GM21515 (cell line): ENCODE measurements at regions not wholly inside any gene's neighbourhood (a gene's known extent, or its start where the extent isn't known, plus 50 kb on each side); places are given as distances from the start of the nearest gene placed in this dataset.
"Not testable (repeated sequence)": the region's sequence is repeated elsewhere in the genome, so short reads cannot be mapped to it uniquely, and the experiment has no call there.

ENCODE experiments used
- ATAC-seq: cut with Tn5 transposase; IDR thresholded peaks from one replicate; pipeline ENCODE4 v1.9.1; 2021; ENCODE audit not compliant: unreplicated experiment

DNA sequence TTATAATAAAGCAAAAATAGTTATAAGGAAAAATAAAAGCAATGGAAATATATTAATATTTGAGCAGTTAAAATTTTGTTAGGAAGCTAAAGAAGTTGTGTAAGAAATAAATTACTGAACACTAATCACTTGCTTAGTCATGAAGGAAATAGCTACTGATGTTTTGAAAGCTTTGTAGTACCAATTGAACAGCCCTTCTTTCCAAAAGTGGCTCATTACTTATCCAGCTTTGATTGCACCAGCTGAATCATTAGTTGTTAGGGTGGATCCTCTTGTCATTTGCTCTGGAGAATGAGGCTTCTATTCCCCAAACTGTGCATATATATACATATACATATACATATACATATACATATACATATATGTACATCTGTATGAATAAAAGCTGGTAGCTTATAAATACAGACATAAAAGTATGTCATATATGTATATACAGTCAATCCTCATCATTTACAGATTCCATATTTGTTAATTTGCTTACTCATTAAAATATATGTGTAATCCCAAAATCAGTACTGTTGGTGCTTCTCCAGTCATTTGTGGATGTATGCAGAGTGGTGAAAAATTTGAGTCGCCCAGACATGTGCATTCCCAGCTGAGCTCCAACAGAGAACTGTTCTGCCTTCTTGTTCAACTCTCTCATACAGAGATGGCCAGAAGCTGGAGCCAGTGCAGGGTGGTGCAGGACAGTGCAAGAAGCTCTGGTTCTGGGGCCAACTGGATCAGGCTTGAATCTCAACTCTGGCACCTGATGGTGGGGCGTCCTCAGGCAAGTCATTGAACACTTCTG is 214.1 kb downstream of the RPAP3 start:
- ATAC-seq, result no peak

DNA sequence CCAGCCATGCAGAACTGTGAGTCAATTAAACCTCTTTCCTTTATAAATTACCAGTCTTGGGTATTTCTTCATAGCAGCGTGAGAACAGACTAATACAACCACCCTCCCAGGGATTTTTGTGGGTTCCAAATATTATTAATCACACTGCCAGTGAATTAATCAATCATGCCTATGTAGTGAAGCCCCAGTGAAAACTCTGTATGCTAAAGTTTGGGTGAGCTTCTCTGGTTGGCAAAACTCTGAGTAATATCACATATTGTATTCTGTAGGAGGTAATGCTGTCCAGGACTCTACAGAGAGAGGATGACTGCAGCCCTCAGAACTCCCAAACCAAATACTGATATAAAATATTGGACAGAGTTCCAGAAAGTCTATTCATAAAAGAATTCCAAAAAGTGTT is 216.9 kb downstream of the RPAP3 start:
- ATAC-seq, result no peak

DNA sequence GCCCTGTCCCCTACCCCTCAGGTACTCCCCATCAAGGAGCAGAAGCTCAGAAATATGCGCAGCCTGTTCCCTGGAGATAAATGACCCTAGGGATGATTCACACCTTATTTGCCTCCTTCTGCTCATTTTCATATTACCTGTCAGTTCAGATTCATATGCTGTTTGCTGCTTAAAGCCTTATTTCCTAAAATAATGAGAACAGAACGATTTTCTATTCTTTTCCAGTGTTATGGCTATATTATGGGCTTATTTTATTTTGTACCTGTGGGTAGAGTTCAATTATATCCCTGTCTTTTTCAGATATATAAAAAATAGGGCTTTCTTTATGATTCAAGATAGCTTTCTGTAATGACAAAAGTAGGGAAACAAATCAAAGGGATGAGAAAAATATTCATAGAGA is 224.8 kb downstream of the RPAP3 start:
- no peak for ATAC-seq

DNA sequence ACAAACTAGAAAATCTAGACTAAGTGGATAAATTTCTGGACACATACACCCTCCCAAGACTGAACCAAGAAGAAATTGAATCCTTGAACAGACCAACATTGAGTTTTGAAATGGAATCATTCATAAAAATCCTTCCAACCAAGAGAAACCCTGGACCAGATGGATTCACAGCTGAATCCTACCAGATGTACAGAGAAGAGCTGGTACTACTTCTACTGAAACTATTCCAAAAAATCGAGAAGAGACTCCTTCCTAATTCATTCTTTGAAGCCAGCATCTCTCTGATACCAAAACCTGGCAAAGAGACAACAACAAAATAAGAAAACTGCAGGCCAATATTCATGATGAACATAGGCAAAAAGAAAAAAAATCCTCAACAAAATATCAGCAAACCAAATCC is 227.4 kb downstream of the RPAP3 start:
- ATAC-seq, result no peak

DNA sequence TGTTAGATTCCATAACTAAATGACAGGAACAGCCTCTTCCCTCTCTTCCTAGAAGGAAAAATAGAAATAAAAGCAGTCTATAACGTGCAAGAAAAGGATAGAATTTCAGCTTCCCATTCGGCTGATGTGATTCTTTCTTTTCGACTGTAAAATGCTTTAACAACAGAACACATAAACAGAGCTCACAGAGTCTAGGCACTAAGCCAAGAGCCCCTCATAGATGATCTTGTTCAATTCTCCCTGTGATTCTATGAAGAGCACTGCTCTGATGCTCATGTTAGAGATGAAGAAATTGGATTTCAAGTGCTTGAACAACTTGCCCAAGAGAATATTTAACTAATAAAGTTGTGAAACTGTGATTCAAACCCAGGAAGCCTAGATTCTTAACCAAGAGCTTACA is 232.7 kb downstream of the RPAP3 start:
- ATAC-seq, result no peak

DNA sequence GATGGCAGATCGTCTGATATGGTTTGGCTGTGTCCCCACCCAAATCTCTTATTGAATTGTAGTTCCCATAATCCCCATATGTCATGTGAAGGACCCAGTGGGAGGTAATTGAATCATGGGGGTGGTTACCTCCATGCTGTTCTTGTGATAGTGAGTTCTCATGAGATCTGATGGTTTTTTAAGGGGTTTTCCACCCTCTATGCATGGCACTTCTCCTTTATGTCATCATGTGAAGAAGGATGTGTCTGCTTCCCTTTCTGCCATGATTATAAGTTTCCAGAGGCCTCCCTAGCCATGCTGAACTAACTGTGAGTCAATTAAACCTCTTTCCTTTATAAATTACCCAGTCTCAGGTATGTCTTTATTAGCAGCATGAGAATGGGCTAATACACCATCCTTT is 235.5 kb downstream of the RPAP3 start:
- ATAC-seq, result not testable (repeated sequence)

DNA sequence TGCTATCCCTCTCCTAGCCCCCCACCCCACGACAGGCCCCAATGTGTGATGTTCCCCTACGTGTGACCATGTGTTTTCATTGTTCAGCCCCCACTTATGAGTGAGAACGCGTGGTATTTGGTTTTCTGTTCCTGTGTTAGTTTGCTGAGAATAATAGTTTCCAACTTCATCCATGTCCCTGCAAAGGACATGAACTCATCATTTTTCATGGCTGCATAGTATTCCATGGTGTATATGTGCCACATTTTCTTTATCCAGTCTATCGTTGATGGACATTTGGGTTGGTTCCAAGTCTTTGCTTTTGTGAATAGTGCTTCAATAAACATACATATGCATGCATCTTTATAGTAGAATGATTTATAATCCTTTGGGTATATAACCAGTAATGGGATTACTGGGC is 241.9 kb downstream of the RPAP3 start:
- ATAC-seq, result not testable (repeated sequence)

DNA sequence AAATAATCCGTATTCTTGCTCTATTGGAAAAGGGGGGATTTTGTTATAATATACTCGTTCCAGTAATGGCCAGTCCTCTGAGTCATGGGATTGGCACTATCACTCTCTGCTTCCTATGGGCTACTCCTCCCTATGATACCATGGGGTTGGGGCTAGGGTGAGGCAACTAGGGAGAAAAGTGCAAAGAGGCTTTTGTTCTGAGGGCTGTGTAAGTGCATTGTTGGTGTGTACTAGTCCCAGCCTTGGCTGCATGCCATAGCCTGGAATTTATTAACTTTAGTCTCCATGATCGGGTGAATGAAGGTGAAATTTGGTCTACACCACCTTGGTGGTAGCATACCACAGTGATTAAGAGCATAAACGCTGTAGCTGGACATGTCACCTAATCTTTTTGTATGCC is 247.6 kb downstream of the RPAP3 start:
- no peak for ATAC-seq

DNA sequence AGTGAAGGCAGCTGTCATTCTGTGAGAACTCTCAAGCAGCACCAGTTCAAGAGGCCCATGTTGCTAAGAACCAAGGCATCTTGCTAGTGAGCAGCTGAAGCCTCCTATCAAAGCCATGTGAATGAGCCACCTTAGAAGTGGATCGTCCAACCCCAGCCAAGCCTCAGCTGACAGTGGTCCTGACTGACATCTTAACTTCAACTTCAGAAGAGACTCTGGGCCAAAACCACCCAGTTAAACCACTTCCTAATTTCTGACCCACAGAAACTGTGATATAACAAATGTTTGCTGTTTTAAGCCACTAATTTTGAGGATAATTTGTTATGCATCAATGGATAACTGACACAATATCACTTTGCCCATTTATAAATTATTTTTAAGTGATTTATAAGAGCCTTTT is 256.0 kb downstream of the RPAP3 start:
- no peak for ATAC-seq

DNA sequence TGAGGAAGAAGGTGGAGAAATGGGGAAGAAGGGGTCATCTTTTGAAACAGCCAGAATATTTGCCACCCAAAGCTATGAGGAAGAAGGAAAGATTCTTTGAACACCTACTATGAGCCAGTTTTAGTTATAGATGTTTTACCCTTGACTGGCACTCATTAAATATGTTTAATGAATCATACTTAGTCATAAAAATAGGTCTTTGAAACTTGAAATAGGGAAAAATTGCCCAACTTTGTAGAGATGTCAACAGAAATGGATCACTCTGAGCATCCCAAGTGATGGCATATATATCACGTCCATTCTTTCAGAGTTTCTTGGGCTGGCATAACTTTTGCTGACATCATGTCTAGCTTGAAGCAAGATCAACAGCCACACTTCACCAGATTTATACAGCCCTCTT is 263.5 kb downstream of the RPAP3 start:
- ATAC-seq, result no peak

DNA sequence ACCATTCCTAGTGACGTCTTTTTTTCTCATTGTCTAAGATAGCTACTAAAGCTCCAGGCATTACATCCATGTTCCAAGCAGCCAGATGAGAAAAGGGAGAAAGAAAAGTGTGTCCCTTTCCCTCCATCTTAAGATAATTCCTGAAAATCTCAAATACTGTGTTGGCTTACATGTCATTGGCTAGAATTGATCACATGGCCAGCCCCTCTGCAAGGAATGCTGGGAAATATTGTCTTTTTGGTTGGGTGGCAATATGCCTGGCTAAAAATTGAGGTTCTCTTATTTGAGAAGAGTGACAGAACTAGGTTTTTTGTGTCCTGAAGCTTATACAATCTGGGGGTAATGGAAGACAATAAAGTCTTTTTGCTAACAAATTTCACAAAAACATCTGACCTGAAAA is 264.3 kb downstream of the RPAP3 start:
- ATAC-seq, result no peak

DNA sequence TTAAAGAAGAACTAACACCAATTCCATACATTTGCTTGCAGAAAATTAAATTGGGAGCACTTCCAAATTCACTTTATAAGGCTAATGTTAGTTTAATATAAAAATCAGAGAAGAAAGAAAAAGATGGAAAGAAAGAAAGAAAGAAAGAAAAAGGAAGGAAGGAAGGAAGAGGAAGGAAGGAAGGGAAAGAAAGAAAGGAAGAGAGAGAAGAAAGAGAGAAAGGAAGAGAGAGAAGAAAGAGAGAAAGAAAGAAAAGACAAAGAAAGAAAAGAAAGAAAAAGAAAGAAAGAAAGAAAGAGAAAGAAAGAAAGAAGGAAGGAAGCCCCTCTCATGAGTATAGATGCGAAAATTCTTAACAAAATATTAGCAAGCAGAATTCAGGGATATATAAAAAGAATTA is 267.7 kb downstream of the RPAP3 start:
- ATAC-seq, result no peak

DNA sequence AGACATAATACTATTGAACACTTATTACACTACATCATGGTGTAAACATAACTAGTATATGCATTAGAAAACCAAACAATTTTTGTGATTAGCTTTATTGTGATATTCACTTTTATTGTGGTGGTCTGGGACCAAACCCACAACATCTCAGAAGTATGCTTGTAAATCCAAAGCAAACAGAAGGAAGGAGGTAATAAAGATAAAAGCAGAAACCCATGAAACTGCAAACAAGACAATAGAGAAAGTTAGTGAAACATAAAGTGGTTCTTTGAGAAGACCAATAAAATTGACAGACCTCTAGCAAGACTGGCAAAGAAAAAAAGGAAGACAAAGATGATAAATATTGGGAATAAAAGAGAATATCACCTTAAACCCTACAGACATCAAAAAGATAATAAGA is 268.3 kb downstream of the RPAP3 start:
- ATAC-seq, result no peak

DNA sequence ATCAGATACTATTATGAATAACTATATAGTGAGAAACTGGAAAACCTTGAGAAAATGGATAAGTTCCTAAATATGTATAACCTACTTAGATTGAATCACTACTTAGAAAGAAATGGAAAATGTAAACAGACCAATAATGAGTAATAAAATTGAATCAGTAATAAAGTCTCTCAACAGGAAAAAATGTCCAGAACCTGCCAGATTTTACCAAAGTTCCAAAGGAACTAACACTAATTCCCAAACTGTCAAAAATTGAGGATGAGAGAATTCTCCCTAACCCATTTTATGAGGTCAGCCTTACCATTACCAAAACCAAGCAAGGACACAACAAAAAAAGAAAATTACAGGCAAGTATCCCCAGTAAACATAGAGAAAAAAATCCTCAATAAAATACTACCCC is 272.0 kb downstream of the RPAP3 start:
- no peak for ATAC-seq

DNA sequence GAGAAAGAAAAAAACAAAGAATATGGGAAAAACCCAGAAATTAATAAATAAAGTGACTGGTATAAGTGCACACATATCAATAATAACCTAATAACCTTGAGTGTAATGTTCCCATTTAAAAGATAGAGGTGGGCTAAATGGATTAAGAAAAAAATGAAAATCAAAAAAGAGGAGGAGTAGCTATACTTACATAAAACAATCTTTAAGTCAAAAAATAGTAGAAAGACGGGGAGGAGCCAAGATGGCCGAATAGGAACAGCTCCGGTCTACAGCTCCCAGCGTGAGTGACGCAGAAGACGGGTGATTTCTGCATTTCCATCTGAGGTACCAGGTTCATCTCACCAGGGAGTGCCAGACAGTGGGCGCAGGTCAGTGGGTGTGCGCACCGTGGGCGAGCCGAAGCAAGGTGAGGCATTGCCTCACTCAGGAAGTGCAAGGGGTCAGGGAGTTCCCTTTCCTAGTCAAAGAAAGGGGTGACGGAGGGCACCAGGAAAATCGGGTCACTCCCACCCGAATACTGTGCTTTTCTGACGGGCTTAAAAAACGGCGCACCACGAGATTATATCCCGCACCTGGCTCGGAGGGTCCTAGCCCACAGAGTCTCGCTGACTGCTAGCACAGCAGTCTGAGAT is 279.0 kb downstream of the RPAP3 start:
- not testable (repeated sequence) for ATAC-seq

DNA sequence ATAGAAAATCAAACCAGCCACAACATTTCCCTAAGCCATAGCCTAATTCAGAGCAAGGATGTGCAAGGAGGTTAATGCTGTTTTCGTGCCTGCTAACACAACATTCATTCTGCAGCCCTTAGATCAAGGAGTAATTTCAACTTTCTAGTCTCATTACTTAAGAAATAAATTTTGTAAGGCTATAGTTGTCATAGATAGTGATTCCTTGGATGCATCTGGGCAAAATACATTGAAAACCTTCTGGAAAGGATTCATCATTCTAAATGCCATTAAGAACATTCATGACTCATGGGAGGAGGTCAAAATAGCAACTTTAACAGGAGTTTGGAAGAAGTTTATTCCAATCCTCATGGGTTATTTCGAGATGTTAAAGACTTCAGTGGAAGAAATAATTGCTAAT is 283.2 kb downstream of the RPAP3 start:
- no peak for ATAC-seq

DNA sequence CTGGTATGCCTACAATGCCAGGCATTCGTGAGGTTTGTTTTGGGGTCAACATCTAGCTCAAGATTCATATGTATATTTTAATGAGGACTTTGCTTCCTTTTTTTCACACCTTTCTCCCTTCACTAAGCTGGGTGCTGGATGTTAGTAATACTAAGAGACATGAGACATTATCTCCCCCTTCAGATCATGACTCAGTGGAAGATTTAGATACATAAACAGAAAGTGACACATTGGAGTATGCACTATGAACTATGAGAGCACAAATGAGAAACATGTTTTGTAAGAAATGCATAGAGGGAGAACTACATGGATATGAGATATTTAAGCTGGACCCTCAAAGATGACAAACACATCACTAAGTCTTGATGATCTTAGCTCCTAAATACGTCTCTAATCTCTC is 286.3 kb downstream of the RPAP3 start:
- ATAC-seq, result no peak

DNA sequence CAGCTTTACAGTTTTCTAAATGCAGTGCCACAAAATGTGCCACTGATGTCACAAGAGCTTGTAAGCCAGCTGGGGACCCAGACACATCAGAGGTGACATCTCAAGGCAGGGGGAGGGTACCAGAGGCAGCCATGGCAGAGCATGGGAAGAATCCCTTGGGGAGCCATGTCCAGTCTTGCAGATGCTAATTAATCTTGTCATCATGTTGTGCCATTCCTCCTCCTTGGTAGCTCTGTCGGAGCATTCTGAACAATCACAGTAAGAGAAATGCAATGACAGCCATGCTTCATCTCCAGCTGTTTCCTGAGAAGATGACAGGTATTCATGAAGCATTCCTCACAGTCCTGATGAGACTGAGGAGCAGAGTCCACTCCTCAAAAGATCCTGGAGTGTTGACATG is 287.9 kb downstream of the RPAP3 start:
- no peak for ATAC-seq

DNA sequence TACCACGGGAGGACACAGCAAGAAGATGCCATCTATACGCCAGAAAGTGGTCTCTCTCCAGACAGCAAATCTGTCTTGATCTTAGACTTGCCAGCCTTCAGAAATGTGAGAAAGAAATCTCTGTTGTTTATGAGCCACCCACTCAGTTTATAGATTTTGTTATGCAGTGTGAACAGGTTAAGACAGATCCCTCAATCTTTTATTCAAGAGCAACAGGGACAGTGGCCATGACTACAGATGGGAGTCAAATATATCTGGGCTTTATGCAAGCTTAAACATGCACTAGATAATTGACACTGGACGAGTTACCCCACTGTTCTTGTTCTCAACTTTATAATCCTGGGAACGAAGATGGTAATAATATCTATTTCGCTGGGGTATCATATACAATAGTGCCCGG is 288.7 kb downstream of the RPAP3 start:
- ATAC-seq, result no peak

DNA sequence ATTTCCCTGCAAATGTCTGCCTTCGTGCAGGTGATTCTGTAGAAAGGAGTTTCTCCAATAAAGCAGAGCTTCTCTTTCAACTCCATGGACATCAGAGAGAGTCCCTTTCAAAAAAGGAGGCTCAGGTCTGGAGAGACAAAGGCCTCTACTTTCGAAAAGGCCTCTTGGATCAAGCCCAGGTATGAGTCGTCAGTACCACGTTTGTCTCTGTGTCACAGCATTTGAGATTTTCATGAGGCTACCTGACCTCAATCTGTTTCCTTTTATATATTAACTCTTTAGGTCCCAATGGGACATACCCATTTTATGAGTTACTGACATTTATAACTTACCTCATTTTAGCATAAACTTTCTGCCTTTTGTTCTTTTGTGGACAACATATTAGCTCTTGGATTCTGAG is 290.8 kb downstream of the RPAP3 start:
- no peak for ATAC-seq

DNA sequence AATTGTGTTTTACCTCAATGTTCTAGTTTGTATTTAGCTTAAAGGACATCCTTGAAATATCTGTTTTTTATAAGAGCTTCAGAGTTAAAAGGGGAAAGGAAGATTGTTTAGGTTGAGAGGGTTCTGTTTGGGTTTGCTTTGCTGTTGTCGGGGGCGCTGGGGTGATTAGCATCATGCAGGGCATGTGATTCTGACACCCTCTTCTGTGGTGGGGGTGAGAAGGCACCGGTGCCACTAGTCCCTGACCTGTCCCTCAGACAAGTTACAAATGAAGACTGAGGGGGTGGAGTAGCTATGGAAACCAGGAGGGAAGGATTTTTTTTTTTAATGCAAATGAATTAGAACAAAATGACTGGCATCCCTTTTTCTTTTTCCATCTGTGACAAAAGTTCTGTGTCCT is 291.3 kb downstream of the RPAP3 start:
- ATAC-seq, result no peak

DNA sequence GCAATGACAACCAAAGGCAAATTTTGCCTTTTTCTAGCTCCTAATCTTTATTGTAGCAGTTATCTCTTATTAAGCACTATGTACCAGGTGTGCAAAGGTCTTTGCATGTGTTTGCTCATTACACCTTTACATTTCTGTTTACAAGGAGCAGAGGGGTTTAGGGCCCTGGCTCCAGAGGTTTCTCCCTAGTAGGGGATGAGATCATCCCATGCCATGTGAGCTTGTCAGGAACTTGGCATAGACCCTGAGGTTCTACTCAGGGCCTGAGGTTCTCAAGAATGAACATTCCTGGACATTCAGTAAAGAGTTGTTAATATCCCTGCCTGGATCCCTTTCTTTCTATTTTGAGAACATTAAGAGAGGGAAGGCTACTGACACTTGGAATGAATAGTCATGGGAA is 292.0 kb downstream of the RPAP3 start:
- ATAC-seq, result no peak
